ENCODE measurements at regions not wholly inside any gene's neighbourhood (a gene's known extent, or its start where the extent isn't known, plus 50 kb on each side); places are given as distances from the start of the nearest gene placed in this dataset.

DNA sequence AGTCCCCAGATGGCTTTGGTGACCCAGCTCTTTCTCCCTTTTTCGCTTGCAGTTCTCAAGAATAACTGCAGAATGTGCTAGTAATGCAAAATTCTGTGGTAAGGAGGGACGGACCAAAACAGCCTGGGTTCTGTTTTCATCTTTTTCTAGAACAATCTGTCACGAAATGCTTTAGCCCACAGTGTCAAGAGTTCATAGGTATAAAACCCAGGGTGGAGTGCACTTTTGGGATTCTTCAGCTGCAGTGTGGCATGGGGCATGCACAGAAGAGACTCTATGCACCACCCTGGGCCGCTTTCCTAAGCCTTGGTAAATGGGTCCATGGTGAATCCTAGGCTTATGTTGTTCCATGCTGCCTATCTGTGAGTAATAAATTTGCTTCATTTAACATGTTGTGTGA is 1072.7 kb upstream of the GBE1 start:
- Histone ChIP-seq H3K27me3 (no peaks in the 10 kb centered on the region), H3K4me1 (no peaks in the 10 kb centered on the region), H3K9me3 (peaks cover 0 to 12% (median 0%) of the 10 kb centered on the region in 12 donors), H3K36me3 (no peaks in the 10 kb centered on the region), H3K27ac (no peak overlapping the region), H3K4me3 (no peak overlapping the region)
- 65 to 81% (median 69%) methylated on average over 4 of the region's 4 CpGs for WGBS, 4 donors
- intact Hi-C loops (cut with DNase I), result no loop called here
- no peak for DNase-seq
- ATAC-seq, result no peak
- no peak for TF ChIP-seq POLR2A (IDR thresholded peaks at IDR 0.05)
- TF ChIP-seq, protein P1, sequence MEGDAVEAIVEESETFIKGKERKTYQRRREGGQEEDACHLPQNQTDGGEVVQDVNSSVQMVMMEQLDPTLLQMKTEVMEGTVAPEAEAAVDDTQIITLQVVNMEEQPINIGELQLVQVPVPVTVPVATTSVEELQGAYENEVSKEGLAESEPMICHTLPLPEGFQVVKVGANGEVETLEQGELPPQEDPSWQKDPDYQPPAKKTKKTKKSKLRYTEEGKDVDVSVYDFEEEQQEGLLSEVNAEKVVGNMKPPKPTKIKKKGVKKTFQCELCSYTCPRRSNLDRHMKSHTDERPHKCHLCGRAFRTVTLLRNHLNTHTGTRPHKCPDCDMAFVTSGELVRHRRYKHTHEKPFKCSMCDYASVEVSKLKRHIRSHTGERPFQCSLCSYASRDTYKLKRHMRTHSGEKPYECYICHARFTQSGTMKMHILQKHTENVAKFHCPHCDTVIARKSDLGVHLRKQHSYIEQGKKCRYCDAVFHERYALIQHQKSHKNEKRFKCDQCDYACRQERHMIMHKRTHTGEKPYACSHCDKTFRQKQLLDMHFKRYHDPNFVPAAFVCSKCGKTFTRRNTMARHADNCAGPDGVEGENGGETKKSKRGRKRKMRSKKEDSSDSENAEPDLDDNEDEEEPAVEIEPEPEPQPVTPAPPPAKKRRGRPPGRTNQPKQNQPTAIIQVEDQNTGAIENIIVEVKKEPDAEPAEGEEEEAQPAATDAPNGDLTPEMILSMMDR (IDR thresholded peaks at IDR 0.05), result no peak

DNA sequence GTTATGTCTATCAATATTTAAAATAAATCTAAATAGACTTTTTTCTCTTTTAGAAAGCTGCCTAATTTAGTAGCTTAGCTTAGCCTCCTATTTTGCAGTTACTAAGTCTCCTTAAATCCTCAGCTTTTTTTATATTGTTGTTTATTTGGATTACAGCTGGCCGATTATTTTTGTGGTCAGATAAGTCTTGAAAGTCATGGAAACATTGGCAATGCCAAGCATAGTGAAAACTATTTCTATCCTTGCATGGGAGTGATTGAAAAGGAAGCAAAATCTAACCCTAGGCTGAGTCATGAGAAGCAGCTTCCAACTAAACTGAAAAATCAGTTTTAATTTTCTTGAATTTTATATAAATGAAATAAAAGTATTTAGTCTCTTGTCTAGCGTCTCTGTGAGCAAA is 1063.0 kb upstream of the GBE1 start:
- 44 to 68% (median 52%) methylated on average over 2 of the region's 2 CpGs for WGBS, 4 donors
- no peak for DNase-seq
- Histone ChIP-seq H3K4me3 (no peak overlapping the region), H3K36me3 (no peaks in the 10 kb centered on the region), H3K27ac (no peak overlapping the region), H3K9me3 (peaks cover 0 to 6% (median 0%) of the 10 kb centered on the region in 12 donors), H3K27me3 (no peaks in the 10 kb centered on the region), H3K4me1 (no peaks in the 10 kb centered on the region)
- intact Hi-C loops (cut with DNase I), result no loop called here
- ATAC-seq, result no peak
- no peak for TF ChIP-seq POLR2A (IDR thresholded peaks at IDR 0.05)
- TF ChIP-seq, protein P1 (IDR thresholded peaks at IDR 0.05), result no peak

DNA sequence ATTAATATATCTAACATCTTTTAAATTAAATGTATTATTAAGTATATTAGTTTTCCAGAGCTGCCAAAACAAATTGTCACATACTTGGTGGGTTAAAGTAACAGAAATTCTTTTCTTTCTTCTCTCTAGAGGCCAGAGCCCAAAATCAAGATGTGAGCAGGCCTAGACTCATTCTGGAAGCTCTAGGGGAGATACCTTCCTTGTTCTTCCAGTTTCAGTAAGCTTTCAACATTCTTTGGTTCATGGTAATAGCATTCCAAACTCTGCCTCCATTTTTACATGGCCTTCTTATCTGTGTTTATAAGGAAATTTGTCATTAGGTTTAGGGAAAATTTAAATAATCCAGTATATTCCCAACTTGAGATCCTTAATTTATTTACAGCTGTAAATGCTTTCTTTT is 1054.6 kb upstream of the GBE1 start:
- no peak for DNase-seq
- no peaks in the 10 kb centered on the region for H3K36me3 ChIP-seq
- no peak overlapping the region for H3K27ac ChIP-seq
- no peak for ATAC-seq
- H3K4me3 ChIP-seq, result no peak overlapping the region
- intact Hi-C loops (cut with DNase I), result no loop called here
- no peaks in the 10 kb centered on the region for H3K27me3 ChIP-seq
- H3K4me1 ChIP-seq, result no peaks in the 10 kb centered on the region
- TF ChIP-seq, protein P1 (IDR thresholded peaks at IDR 0.05), result no peak
- H3K9me3 ChIP-seq, result peaks cover 0 to 38% (median 4%) of the 10 kb centered on the region in 12 donors

DNA sequence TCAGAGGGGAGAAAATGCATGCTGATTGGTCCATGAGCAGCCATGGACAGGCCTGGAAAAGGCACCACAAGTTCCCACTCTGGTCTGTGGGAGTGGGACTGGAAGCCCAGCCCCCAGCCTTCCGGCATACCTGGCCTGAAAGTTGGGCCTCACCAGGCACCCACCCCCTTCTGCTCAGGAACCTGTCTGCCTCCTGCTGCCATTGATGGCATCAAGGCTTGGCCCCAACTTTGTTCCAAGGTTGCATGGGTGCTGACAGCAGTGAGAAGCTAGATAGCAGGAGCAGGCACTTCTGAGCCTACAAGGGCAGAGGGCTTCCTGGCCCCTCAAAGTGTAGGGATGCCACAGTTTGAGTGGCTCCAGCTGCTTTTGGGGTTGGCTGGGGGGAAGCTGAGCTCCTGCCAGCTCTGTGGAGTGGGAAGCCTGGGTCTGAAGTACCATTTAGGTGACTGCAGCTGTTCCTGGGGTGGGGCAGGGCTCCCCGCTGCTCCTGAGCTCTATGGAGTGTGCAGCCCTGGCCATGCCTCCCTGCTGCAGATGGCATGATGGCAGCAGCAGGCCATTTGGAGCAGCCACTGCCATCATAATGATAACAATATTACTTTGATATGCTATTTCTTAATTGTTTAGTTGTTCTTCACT is 1054.1 kb upstream of the GBE1 start:
- TF ChIP-seq POLR2A (IDR thresholded peaks at IDR 0.05), result no peak
- TF ChIP-seq, protein P1 (IDR thresholded peaks at IDR 0.05), result no peak
- no peak overlapping the region for H3K27ac ChIP-seq
- peaks cover 0 to 38% (median 4%) of the 10 kb centered on the region in 12 donors for H3K9me3 ChIP-seq
- H3K4me3 ChIP-seq, result no peak overlapping the region
- ATAC-seq, result no peak
- WGBS, 4 donors, result 77 to 97% (median 91%) methylated on average over 1 to 2 of the region's 2 CpGs
- no peaks in the 10 kb centered on the region for H3K36me3 ChIP-seq
- H3K4me1 ChIP-seq, result no peaks in the 10 kb centered on the region
- intact Hi-C loops (cut with DNase I), result no loop called here
- DNase-seq, result no peak
- no peaks in the 10 kb centered on the region for H3K27me3 ChIP-seq

All from heart left ventricle (tissue), 16 donors.